22Rv1 (cell line): ENCODE measurements at regions not wholly inside any gene's neighbourhood (a gene's known extent, or its start where the extent isn't known, plus 50 kb on each side); places are given as distances from the start of the nearest gene placed in this dataset.

Experiments used
- ZFX ChIP-seq: fragments of 450-650 bp; IDR thresholded peaks from 2 replicates; pipeline ENCODE4 v1.6.1; 2017; ENCODE audit warnings: antibody characterized with exemption, borderline replicate concordance
- TF ChIP-seq, protein P1 (sequence below): fragments of 450-650 bp; IDR thresholded peaks from 2 replicates; pipeline ENCODE4 v1.5.1; 2017; ENCODE audit warnings: mild to moderate bottlenecking

DNA sequence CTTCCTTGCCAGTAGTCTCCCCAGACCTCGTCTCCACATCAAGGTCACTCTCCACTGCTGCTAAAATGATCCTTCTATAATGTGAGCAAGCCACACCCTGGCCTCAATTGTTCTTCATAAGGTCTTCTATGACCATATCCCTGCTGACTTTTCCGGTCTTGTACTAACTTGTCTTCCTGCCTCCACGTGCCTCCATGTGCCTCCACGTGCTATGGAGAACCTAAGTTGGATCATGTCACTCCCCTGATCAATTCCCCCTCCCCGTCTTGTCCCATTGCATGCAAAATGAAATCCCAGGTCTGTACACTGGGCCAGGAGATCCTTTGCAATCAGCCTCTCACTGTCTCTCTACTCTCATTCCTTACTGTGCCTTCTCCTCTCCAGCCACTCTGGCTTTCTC, 110.6 kb downstream of the TTC8 start:
- TF ChIP-seq, protein P1, sequence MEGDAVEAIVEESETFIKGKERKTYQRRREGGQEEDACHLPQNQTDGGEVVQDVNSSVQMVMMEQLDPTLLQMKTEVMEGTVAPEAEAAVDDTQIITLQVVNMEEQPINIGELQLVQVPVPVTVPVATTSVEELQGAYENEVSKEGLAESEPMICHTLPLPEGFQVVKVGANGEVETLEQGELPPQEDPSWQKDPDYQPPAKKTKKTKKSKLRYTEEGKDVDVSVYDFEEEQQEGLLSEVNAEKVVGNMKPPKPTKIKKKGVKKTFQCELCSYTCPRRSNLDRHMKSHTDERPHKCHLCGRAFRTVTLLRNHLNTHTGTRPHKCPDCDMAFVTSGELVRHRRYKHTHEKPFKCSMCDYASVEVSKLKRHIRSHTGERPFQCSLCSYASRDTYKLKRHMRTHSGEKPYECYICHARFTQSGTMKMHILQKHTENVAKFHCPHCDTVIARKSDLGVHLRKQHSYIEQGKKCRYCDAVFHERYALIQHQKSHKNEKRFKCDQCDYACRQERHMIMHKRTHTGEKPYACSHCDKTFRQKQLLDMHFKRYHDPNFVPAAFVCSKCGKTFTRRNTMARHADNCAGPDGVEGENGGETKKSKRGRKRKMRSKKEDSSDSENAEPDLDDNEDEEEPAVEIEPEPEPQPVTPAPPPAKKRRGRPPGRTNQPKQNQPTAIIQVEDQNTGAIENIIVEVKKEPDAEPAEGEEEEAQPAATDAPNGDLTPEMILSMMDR, result no peak
- TF ChIP-seq ZFX, result no peak
